Fibroblast of villous mesenchyme (primary cell): ENCODE measurements at regions not wholly inside any gene's neighbourhood (a gene's known extent, or its start where the extent isn't known, plus 50 kb on each side); places are given as distances from the start of the nearest gene placed in this dataset.

Experiments
- DNase-seq: peaks from one replicate; pipeline ENCODE4 v3.0.0-alpha.2; 2010; ENCODE audit warnings: low read depth
- H3K4me3 ChIP-seq: 2 replicates; pipeline ENCODE4 v1.5.1; 2011; ENCODE audit warnings: low read depth, mild to moderate bottlenecking, low read length
- CTCF ChIP-seq: IDR thresholded peaks from 2 replicates; pipeline ENCODE4 v1.5.1; 2012; ENCODE audit warnings: low read depth, mild to moderate bottlenecking, low read length; ENCODE audit not compliant: insufficient read depth

DNA sequence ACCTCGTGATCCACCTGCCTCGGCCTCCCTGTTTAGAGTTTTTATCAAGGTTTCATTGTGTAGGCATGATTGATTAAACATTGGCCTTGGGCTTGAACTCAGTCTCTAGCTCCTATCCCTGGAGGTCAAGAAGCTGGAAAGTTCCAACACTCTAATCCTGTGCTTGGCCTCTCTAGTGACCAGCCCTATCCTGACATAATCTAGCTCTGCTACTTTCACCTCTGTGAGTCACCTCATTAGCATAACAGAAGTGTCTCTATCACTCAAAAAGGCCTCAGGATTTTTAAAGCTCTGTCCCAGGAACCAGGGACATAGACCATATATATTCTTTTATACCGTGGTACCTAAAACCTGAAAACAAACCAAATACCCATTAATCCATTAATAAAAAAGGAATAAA is 377.5 kb downstream of the CENPC start:
- H3K4me3 ChIP-seq, result no peak overlapping the region
- no peak for TF ChIP-seq CTCF
- no peak for DNase-seq

DNA sequence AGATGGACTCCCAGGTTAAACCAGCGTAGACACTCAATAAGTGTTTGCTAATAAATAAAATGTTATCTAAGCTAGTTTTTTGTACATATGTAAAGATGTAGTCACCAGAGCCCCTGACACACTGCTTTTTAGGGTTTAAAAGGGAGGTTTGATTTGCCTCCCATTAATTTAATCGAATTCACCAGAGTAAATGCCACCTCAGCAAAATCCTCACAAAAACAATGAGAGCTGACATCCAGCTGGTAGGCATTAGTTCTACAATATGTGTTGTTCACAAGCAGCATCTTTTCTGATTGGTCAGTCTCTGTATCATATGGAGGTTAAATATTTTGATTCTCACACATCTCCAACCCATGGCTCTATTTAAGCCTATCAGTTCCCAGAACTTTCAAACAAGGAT is 382.6 kb downstream of the CENPC start:
- no peak for DNase-seq
- H3K4me3 ChIP-seq, result no peak overlapping the region
- no peak for TF ChIP-seq CTCF

DNA sequence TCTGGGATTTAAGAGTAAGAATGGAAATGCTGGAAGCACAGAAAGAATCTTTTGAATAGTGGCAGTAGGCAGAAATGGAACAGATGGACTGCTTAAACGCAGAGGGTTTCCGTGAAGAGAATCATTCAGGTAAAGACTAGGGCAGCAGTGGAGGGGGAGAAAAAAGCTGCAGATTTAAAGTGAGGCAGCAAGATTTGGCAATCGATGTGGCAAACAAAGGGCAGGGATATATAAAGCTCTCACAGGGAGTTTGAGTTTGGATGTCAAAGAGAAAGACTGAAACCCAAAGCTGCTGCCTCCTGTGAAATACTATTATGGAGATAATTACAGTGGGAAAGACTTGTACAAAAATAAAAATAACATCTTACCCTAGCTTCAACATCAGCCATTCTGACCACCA is 384.0 kb downstream of the CENPC start:
- no peak overlapping the region for H3K4me3 ChIP-seq
- TF ChIP-seq CTCF, result no peak
- no peak for DNase-seq

DNA sequence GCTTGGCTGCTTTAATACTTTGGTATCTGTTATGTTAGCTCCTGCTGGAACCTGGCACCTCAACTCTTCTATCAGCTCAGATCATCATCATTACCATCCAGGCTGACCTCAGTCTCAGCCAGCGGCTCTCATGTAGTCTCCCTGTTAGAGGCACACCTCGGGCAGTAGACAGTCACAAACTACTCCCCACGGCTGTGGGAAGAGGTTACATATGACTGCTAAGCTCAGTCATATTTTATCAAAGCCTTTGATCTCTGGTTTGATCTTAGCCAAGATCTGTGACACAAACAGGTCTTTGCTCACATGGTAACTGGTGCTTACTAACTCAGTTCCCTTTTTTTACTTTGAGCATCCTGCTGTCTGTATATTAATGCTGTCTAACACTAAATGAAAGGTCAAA is 384.9 kb downstream of the CENPC start:
- no peak for DNase-seq
- no peak for TF ChIP-seq CTCF
- no peak overlapping the region for H3K4me3 ChIP-seq

- TF ChIP-seq CTCF, result no peak
- H3K4me3 ChIP-seq, result no peak overlapping the region
- DNase-seq, result no peak
These were observed 386.6 kb downstream of the CENPC start for GRCh38 chr4:67158666-67159065.

DNA sequence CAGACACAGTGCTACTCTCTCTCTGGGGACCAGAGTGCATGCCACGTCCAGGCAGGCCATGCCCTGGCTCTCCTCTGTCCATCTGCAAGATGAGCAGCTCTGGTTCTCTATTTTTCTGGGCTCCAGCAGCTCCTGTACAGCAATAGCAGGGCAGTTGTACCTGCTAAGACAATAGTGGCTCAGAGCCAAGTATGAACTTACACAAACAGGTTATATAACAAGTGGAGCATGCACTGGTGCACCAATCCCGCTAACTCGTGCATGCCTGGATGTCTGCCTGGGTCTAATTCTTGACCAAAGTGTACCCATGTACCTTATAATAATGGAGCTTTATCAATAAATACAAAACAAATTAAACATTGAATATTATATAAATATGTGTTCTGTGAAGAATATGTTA is 392.3 kb downstream of the CENPC start:
- no peak for TF ChIP-seq CTCF
- no peak overlapping the region for H3K4me3 ChIP-seq
- DNase-seq, result no peak
